Stomach (tissue), 4 donors: ENCODE measurements at regions not wholly inside any gene's neighbourhood (a gene's known extent, or its start where the extent isn't known, plus 50 kb on each side); places are given as distances from the start of the nearest gene placed in this dataset.

Experiments
- CTCF ChIP-seq, 7 experiments: fragments of 450-650 bp in 4 of 7; fragments of 200-600 bp in 3 of 7; sonication (generic) in 3 of 7; IDR thresholded peaks; one replicate each; pipeline ENCODE4 v1.5.1; 2016 to 2019; ENCODE audit warnings: antibody characterized with exemption in 7 of 7, control low read depth in 2 of 7, mild to moderate bottlenecking in 1 of 7
- EP300 ChIP-seq: sonication (generic); formaldehyde crosslinking; IDR thresholded peaks from one replicate; pipeline ENCODE4 v1.6.1; 2017; ENCODE audit warnings: antibody characterized with exemption
- POLR2AphosphoS5 ChIP-seq, 3 donors: sonication (generic); formaldehyde crosslinking; IDR thresholded peaks; one replicate each; pipeline ENCODE4 v1.6.1; 2016; ENCODE audit warnings: antibody characterized with exemption in 3 of 3

GRCh38 chr6:3990692-3991491, 88.0 kb downstream of the FAM217A start:
- peak in 5 of 7 experiments; percentile 68 to 87 (median 73) for TF ChIP-seq CTCF (IDR thresholded peaks at IDR 0.05)
- peak in 2 of 3 donors; percentile 17 to 61 for TF ChIP-seq POLR2AphosphoS5 (IDR thresholded peaks at IDR 0.05)
- no peak for TF ChIP-seq EP300
